Skeletal muscle tissue (tissue), 3 donors: ENCODE measurements at regions not wholly inside any gene's neighbourhood (a gene's known extent, or its start where the extent isn't known, plus 50 kb on each side); places are given as distances from the start of the nearest gene placed in this dataset.
"Not testable (repeated sequence)": the region's sequence is repeated elsewhere in the genome, so short reads cannot be mapped to it uniquely, and the experiment has no call there.

Experiments
- H3K27ac ChIP-seq: one replicate; pipeline ENCODE4 v1.7.0; 2013; ENCODE audit warnings: mild to moderate bottlenecking, low read depth, low read length, inconsistent platforms
- H3K27me3 ChIP-seq, 3 donors: one replicate each; pipeline ENCODE4 v1.7.0; 2013; ENCODE audit warnings: low read length in 3 of 3; ENCODE audit not compliant: control insufficient read depth in 3 of 3, insufficient read depth in 3 of 3
- H3K36me3 ChIP-seq, 3 donors: one replicate each; pipeline ENCODE4 v1.7.0; 2013; ENCODE audit warnings: low read length in 3 of 3; ENCODE audit not compliant: control insufficient read depth in 3 of 3, insufficient read depth in 3 of 3
- H3K4me1 ChIP-seq, 3 donors: one replicate each; pipeline ENCODE4 v1.7.0; 2013; ENCODE audit warnings: low read length in 3 of 3, mild to moderate bottlenecking in 3 of 3; ENCODE audit not compliant: control insufficient read depth in 3 of 3, insufficient read depth in 3 of 3
- H3K4me3 ChIP-seq, 3 donors: one replicate each; pipeline ENCODE4 v1.7.0; 2013; ENCODE audit warnings: low read length in 3 of 3
- H3K9ac ChIP-seq, 3 donors: one replicate each; pipeline ENCODE4 v1.7.0; 2013; ENCODE audit warnings: low read length in 3 of 3, mild to moderate bottlenecking in 3 of 3, moderate library complexity in 2 of 3, low read depth in 1 of 3
- H3K9me3 ChIP-seq, 3 donors: one replicate each; pipeline ENCODE4 v1.7.0; 2013; ENCODE audit warnings: low read length in 3 of 3; ENCODE audit not compliant: control insufficient read depth in 3 of 3
- donor health status: Osteomylitis.

GRCh38 chr9:74016004-74016403, 481.1 kb upstream of the RORB start:
- no peaks in the 10 kb centered on the region for H3K36me3 ChIP-seq
- H3K4me3 ChIP-seq = no peak overlapping the region
- no peak overlapping the region for H3K27ac ChIP-seq
- no peaks in the 10 kb centered on the region for H3K27me3 ChIP-seq
- no peaks in the 10 kb centered on the region for H3K9me3 ChIP-seq
- H3K4me1 ChIP-seq = no peaks in the 10 kb centered on the region
- H3K9ac ChIP-seq = no peak overlapping the region

- Histone ChIP-seq H3K36me3 (no peaks in the 10 kb centered on the region), H3K4me3 (no peak overlapping the region), H3K9ac (no peak overlapping the region), H3K27ac (no peak overlapping the region), H3K4me1 (no peaks in the 10 kb centered on the region), H3K27me3 (no peaks in the 10 kb centered on the region), H3K9me3 (no peaks in the 10 kb centered on the region)
Observed at GRCh38 chr9:74025402-74025925, 471.7 kb upstream of the RORB start.

GRCh38 chr9:74032421-74032820, 464.7 kb upstream of the RORB start:
- H3K4me3 ChIP-seq = no peak overlapping the region
- no peaks in the 10 kb centered on the region for H3K27me3 ChIP-seq
- no peaks in the 10 kb centered on the region for H3K9me3 ChIP-seq
- no peak overlapping the region for H3K9ac ChIP-seq
- no peak overlapping the region for H3K27ac ChIP-seq
- H3K4me1 ChIP-seq = no peaks in the 10 kb centered on the region
- no peaks in the 10 kb centered on the region for H3K36me3 ChIP-seq

- no peaks in the 10 kb centered on the region for H3K9me3 ChIP-seq
- H3K36me3 ChIP-seq = no peaks in the 10 kb centered on the region
- H3K4me3 ChIP-seq = no peak overlapping the region
- H3K27ac ChIP-seq = no peak overlapping the region
- H3K4me1 ChIP-seq = no peaks in the 10 kb centered on the region
- no peaks in the 10 kb centered on the region for H3K27me3 ChIP-seq
- no peak overlapping the region for H3K9ac ChIP-seq
Observed at GRCh38 chr9:74035786-74036185, 461.3 kb upstream of the RORB start.

- H3K4me3 ChIP-seq = no peak overlapping the region
- H3K36me3 ChIP-seq = no peaks in the 10 kb centered on the region
- H3K27ac ChIP-seq = no peak overlapping the region
- no peaks in the 10 kb centered on the region for H3K27me3 ChIP-seq
- no peak overlapping the region for H3K9ac ChIP-seq
- H3K9me3 ChIP-seq = no peaks in the 10 kb centered on the region
- H3K4me1 ChIP-seq = no peaks in the 10 kb centered on the region
Observed at GRCh38 chr9:74036549-74037231, 460.4 kb upstream of the RORB start.

- Histone ChIP-seq H3K9ac (no peak overlapping the region), H3K36me3 (no peaks in the 10 kb centered on the region), H3K27ac (no peak overlapping the region), H3K9me3 (no peaks in the 10 kb centered on the region), H3K4me3 (no peak overlapping the region), H3K27me3 (no peaks in the 10 kb centered on the region), H3K4me1 (no peaks in the 10 kb centered on the region)
Observed at GRCh38 chr9:74037274-74037673, 459.9 kb upstream of the RORB start.

- H3K4me3 ChIP-seq = no peak overlapping the region
- no peaks in the 10 kb centered on the region for H3K4me1 ChIP-seq
- no peaks in the 10 kb centered on the region for H3K36me3 ChIP-seq
- H3K27ac ChIP-seq = no peak overlapping the region
- H3K27me3 ChIP-seq = no peaks in the 10 kb centered on the region
- H3K9ac ChIP-seq = no peak overlapping the region
- no peaks in the 10 kb centered on the region for H3K9me3 ChIP-seq
Observed at GRCh38 chr9:74041588-74041987, 455.5 kb upstream of the RORB start.

GRCh38 chr9:74044844-74045243, 452.3 kb upstream of the RORB start:
- Histone ChIP-seq H3K27ac (no peak overlapping the region), H3K27me3 (no peaks in the 10 kb centered on the region), H3K36me3 (no peaks in the 10 kb centered on the region), H3K9ac (no peak overlapping the region), H3K9me3 (no peaks in the 10 kb centered on the region), H3K4me1 (no peaks in the 10 kb centered on the region), H3K4me3 (no peak overlapping the region)

- no peaks in the 10 kb centered on the region for H3K27me3 ChIP-seq
Observed at GRCh38 chr9:74056023-74056422, 441.1 kb upstream of the RORB start.

GRCh38 chr9:74057051-74057450, 440.1 kb upstream of the RORB start:
- not testable (repeated sequence) for H3K27ac ChIP-seq, H3K36me3 ChIP-seq, H3K9me3 ChIP-seq, H3K4me1 ChIP-seq, H3K27me3 ChIP-seq, H3K9ac ChIP-seq, H3K4me3 ChIP-seq

More at GRCh38 chr9:74056023-74056422, 441.1 kb upstream of the RORB start:
- H3K36me3 ChIP-seq = no peaks in the 10 kb centered on the region
- H3K27ac ChIP-seq = no peak overlapping the region
- no peaks in the 10 kb centered on the region for H3K4me1 ChIP-seq
- H3K9me3 ChIP-seq = peaks cover 0 to 6% (median 2%) of the 10 kb centered on the region in 3 donors
- H3K4me3 ChIP-seq = no peak overlapping the region
- no peak overlapping the region for H3K9ac ChIP-seq
